ENCODE measurements at regions not wholly inside any gene's neighbourhood (a gene's known extent, or its start where the extent isn't known, plus 50 kb on each side); places are given as distances from the start of the nearest gene placed in this dataset.
"Not testable (repeated sequence)": the region's sequence is repeated elsewhere in the genome, so short reads cannot be mapped to it uniquely, and the experiment has no call there.

- Mint-ChIP-seq H3K4me1 (no peaks in the 10 kb centered on the region), H3K27ac (no peak overlapping the region), H3K9me3 (no peaks in the 10 kb centered on the region), H3K27me3 (no peaks in the 10 kb centered on the region), H3K4me3 (no peak overlapping the region), H3K36me3 (no peaks in the 10 kb centered on the region)
Observed at GRCh38 chr12:18864900-18865561, 127.1 kb downstream of the CAPZA3 start.

GRCh38 chr12:18868717-18869116 lies 130.8 kb downstream of the CAPZA3 start:
- Mint-ChIP-seq H3K36me3 (no peaks in the 10 kb centered on the region), H3K4me1 (peaks cover 7% of the 10 kb centered on the region), H3K27me3 (no peaks in the 10 kb centered on the region), H3K4me3 (no peak overlapping the region), H3K9me3 (no peaks in the 10 kb centered on the region), H3K27ac (no peak overlapping the region)

- Mint-ChIP-seq H3K27me3 (no peaks in the 10 kb centered on the region), H3K27ac (no peak overlapping the region), H3K4me1 (peaks cover 7% of the 10 kb centered on the region), H3K36me3 (no peaks in the 10 kb centered on the region), H3K4me3 (no peak overlapping the region), H3K9me3 (no peaks in the 10 kb centered on the region)
Observed at GRCh38 chr12:18872770-18873169, 134.9 kb downstream of the CAPZA3 start.

GRCh38 chr12:18878676-18879180 lies 140.8 kb downstream of the CAPZA3 start:
- H3K9me3 Mint-ChIP-seq = no peaks in the 10 kb centered on the region
- H3K27ac Mint-ChIP-seq = no peak overlapping the region
- no peaks in the 10 kb centered on the region for H3K27me3 Mint-ChIP-seq
- H3K4me1 Mint-ChIP-seq = no peaks in the 10 kb centered on the region
- H3K4me3 Mint-ChIP-seq = no peak overlapping the region
- no peaks in the 10 kb centered on the region for H3K36me3 Mint-ChIP-seq

- Mint-ChIP-seq H3K9me3 (no peaks in the 10 kb centered on the region), H3K4me1 (no peaks in the 10 kb centered on the region), H3K27ac (no peak overlapping the region), H3K4me3 (no peak overlapping the region), H3K36me3 (no peaks in the 10 kb centered on the region), H3K27me3 (no peaks in the 10 kb centered on the region)
Observed at GRCh38 chr12:18882690-18883089, 144.8 kb downstream of the CAPZA3 start.

GRCh38 chr12:18886962-18887361 lies 149.0 kb downstream of the CAPZA3 start:
- Mint-ChIP-seq H3K36me3 (no peaks in the 10 kb centered on the region), H3K27ac (no peak overlapping the region), H3K4me3 (no peak overlapping the region), H3K4me1 (no peaks in the 10 kb centered on the region), H3K9me3 (no peaks in the 10 kb centered on the region), H3K27me3 (no peaks in the 10 kb centered on the region)

- Mint-ChIP-seq H3K27me3 (no peaks in the 10 kb centered on the region), H3K36me3 (no peaks in the 10 kb centered on the region)
Observed at GRCh38 chr12:18887368-18887767, 149.4 kb downstream of the CAPZA3 start.

GRCh38 chr12:18888047-18888446 lies 150.1 kb downstream of the CAPZA3 start:
- no peaks in the 10 kb centered on the region for H3K36me3 Mint-ChIP-seq
- H3K9me3 Mint-ChIP-seq = peaks cover 3% of the 10 kb centered on the region
- H3K4me1 Mint-ChIP-seq = no peaks in the 10 kb centered on the region
- H3K27me3 Mint-ChIP-seq = no peaks in the 10 kb centered on the region
- H3K4me3 Mint-ChIP-seq = no peak overlapping the region
- no peak overlapping the region for H3K27ac Mint-ChIP-seq

More at GRCh38 chr12:18887368-18887767, 149.4 kb downstream of the CAPZA3 start:
- Mint-ChIP-seq H3K4me1 (no peaks in the 10 kb centered on the region), H3K9me3 (no peaks in the 10 kb centered on the region), H3K4me3 (no peak overlapping the region), H3K27ac (no peak overlapping the region)

- not testable (repeated sequence) for H3K27me3 Mint-ChIP-seq, H3K27ac Mint-ChIP-seq, H3K4me3 Mint-ChIP-seq, H3K36me3 Mint-ChIP-seq, H3K9me3 Mint-ChIP-seq, H3K4me1 Mint-ChIP-seq
Observed at GRCh38 chr12:18890621-18891020, 152.7 kb downstream of the CAPZA3 start.

GRCh38 chr12:18895540-18895939 lies 157.6 kb downstream of the CAPZA3 start:
- peaks cover 7% of the 10 kb centered on the region for H3K9me3 Mint-ChIP-seq
- no peaks in the 10 kb centered on the region for H3K4me1 Mint-ChIP-seq
- H3K27me3 Mint-ChIP-seq = no peaks in the 10 kb centered on the region
- no peak overlapping the region for H3K27ac Mint-ChIP-seq
- no peak overlapping the region for H3K4me3 Mint-ChIP-seq
- no peaks in the 10 kb centered on the region for H3K36me3 Mint-ChIP-seq

GRCh38 chr12:18895946-18896345 lies 158.0 kb downstream of the CAPZA3 start:
- Mint-ChIP-seq H3K27ac (no peak overlapping the region), H3K9me3 (peaks cover 7% of the 10 kb centered on the region), H3K27me3 (no peaks in the 10 kb centered on the region), H3K4me1 (no peaks in the 10 kb centered on the region), H3K36me3 (no peaks in the 10 kb centered on the region), H3K4me3 (no peak overlapping the region)

GRCh38 chr12:18897823-18898222 lies 159.9 kb downstream of the CAPZA3 start:
- Mint-ChIP-seq H3K9me3 (peaks cover 11% of the 10 kb centered on the region), H3K27me3 (no peaks in the 10 kb centered on the region), H3K36me3 (no peaks in the 10 kb centered on the region), H3K4me3 (no peak overlapping the region), H3K4me1 (no peaks in the 10 kb centered on the region), H3K27ac (no peak overlapping the region)

- H3K4me1 Mint-ChIP-seq = no peaks in the 10 kb centered on the region
- no peaks in the 10 kb centered on the region for H3K27me3 Mint-ChIP-seq
- H3K4me3 Mint-ChIP-seq = no peak overlapping the region
- no peak overlapping the region for H3K27ac Mint-ChIP-seq
- H3K36me3 Mint-ChIP-seq = no peaks in the 10 kb centered on the region
- H3K9me3 Mint-ChIP-seq = peaks cover 5% of the 10 kb centered on the region
Observed at GRCh38 chr12:18898470-18898869, 160.6 kb downstream of the CAPZA3 start.

GRCh38 chr12:18899162-18899561 lies 161.2 kb downstream of the CAPZA3 start:
- Mint-ChIP-seq H3K9me3 (peaks cover 5% of the 10 kb centered on the region), H3K4me3 (no peak overlapping the region), H3K36me3 (no peaks in the 10 kb centered on the region), H3K27ac (no peak overlapping the region), H3K4me1 (no peaks in the 10 kb centered on the region), H3K27me3 (no peaks in the 10 kb centered on the region)

GRCh38 chr12:18899678-18900317 lies 161.9 kb downstream of the CAPZA3 start:
- H3K27me3 Mint-ChIP-seq = no peaks in the 10 kb centered on the region
- H3K4me1 Mint-ChIP-seq = no peaks in the 10 kb centered on the region

GRCh38 chr12:18905134-18905533 lies 167.2 kb downstream of the CAPZA3 start:
- Mint-ChIP-seq H3K36me3 (no peaks in the 10 kb centered on the region), H3K9me3 (peaks cover 5% of the 10 kb centered on the region), H3K27me3 (no peaks in the 10 kb centered on the region), H3K27ac (no peak overlapping the region), H3K4me3 (no peak overlapping the region), H3K4me1 (no peaks in the 10 kb centered on the region)

More at GRCh38 chr12:18899678-18900317, 161.9 kb downstream of the CAPZA3 start:
- no peak overlapping the region for H3K27ac Mint-ChIP-seq
- H3K9me3 Mint-ChIP-seq = peaks cover 5% of the 10 kb centered on the region
- H3K4me3 Mint-ChIP-seq = no peak overlapping the region
- H3K36me3 Mint-ChIP-seq = no peaks in the 10 kb centered on the region
